ENCODE measurements at regions not wholly inside any gene's neighbourhood (a gene's known extent, or its start where the extent isn't known, plus 50 kb on each side); places are given as distances from the start of the nearest gene placed in this dataset.
"Not testable (repeated sequence)": the region's sequence is repeated elsewhere in the genome, so short reads cannot be mapped to it uniquely, and the experiment has no call there.

GRCh38 chr6:9056556-9056955 is 621.2 kb upstream of the SLC35B3 start:
- no peaks in the 10 kb centered on the region for H3K27me3 Mint-ChIP-seq
- no peak for DNase-seq (ENCODE audit: low spot score in 2 of 2)
- H3K4me3 Mint-ChIP-seq, result no peak overlapping the region
- no peaks in the 10 kb centered on the region for H3K36me3 Mint-ChIP-seq
- H3K27ac Mint-ChIP-seq, result no peak overlapping the region
- H3K9me3 Mint-ChIP-seq, result peaks cover 3% of the 10 kb centered on the region
- no peaks in the 10 kb centered on the region for H3K4me1 Mint-ChIP-seq
- ATAC-seq (ENCODE audit: low read depth), result no peak

- Mint-ChIP-seq H3K4me3 (no peak overlapping the region), H3K4me1 (no peaks in the 10 kb centered on the region), H3K9me3 (peaks cover 4% of the 10 kb centered on the region), H3K27me3 (no peaks in the 10 kb centered on the region), H3K36me3 (no peaks in the 10 kb centered on the region), H3K27ac (no peak overlapping the region)
- no peak for DNase-seq (ENCODE audit: low spot score in 2 of 2)
- ATAC-seq (ENCODE audit: low read depth), result no peak
Measured at GRCh38 chr6:9044426-9044825, 609.1 kb upstream of the SLC35B3 start.

- H3K27ac Mint-ChIP-seq, result no peak overlapping the region
- peaks cover 4% of the 10 kb centered on the region for H3K9me3 Mint-ChIP-seq
- ATAC-seq (ENCODE audit: low read depth), result no peak
- no peaks in the 10 kb centered on the region for H3K4me1 Mint-ChIP-seq
- H3K27me3 Mint-ChIP-seq, result no peaks in the 10 kb centered on the region
- DNase-seq (ENCODE audit: low spot score in 2 of 2), result no peak
- H3K36me3 Mint-ChIP-seq, result no peaks in the 10 kb centered on the region
- no peak overlapping the region for H3K4me3 Mint-ChIP-seq
Measured at GRCh38 chr6:9040718-9041117, 605.4 kb upstream of the SLC35B3 start.

GRCh38 chr6:9039258-9039657 is 603.9 kb upstream of the SLC35B3 start:
- H3K4me1 Mint-ChIP-seq, result no peaks in the 10 kb centered on the region
- DNase-seq (ENCODE audit: low spot score in 2 of 2), result no peak

DNA sequence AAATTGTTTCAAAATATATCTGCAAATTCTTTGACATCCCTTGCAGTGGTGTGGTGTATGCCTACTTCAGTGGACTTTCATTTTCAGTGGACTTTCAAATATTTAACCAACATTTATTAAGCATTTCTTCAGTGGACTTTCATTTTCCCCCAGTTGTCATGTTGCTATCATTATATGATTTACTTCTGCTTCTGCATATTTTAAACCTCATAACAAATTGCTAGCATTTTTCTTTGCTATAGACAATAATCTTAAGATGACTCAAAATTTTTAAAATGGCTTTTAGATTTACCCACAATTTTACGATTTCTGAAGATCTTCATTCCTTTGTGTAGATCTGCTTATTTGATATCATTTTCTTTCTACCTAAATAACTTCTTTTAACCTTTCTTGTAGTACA is 592.7 kb upstream of the SLC35B3 start:
- no peaks in the 10 kb centered on the region for H3K27me3 Mint-ChIP-seq
- peaks cover 7% of the 10 kb centered on the region for H3K9me3 Mint-ChIP-seq
- no peaks in the 10 kb centered on the region for H3K36me3 Mint-ChIP-seq
- no peaks in the 10 kb centered on the region for H3K4me1 Mint-ChIP-seq
- H3K27ac Mint-ChIP-seq, result no peak overlapping the region
- no peak overlapping the region for H3K4me3 Mint-ChIP-seq
- ATAC-seq (ENCODE audit: low read depth) (no peak), DNase-seq (ENCODE audit: low spot score in 2 of 2) (no peak)

More at GRCh38 chr6:9039258-9039657, 603.9 kb upstream of the SLC35B3 start:
- no peak for ATAC-seq (ENCODE audit: low read depth)
- H3K27ac Mint-ChIP-seq, result no peak overlapping the region
- H3K36me3 Mint-ChIP-seq, result no peaks in the 10 kb centered on the region
- peaks cover 5% of the 10 kb centered on the region for H3K9me3 Mint-ChIP-seq
- H3K27me3 Mint-ChIP-seq, result no peaks in the 10 kb centered on the region
- no peak overlapping the region for H3K4me3 Mint-ChIP-seq

- no peak for ATAC-seq (ENCODE audit: low read depth)
- Mint-ChIP-seq H3K4me1 (no peaks in the 10 kb centered on the region), H3K27ac (no peak overlapping the region), H3K4me3 (no peak overlapping the region), H3K27me3 (no peaks in the 10 kb centered on the region), H3K9me3 (peaks cover 10% of the 10 kb centered on the region), H3K36me3 (no peaks in the 10 kb centered on the region)
- no peak for DNase-seq (ENCODE audit: low spot score in 2 of 2)
Measured at GRCh38 chr6:9025796-9026394, 590.5 kb upstream of the SLC35B3 start.

- no peaks in the 10 kb centered on the region for H3K36me3 Mint-ChIP-seq
- no peaks in the 10 kb centered on the region for H3K27me3 Mint-ChIP-seq
- no peak overlapping the region for H3K4me3 Mint-ChIP-seq
- peaks cover 10% of the 10 kb centered on the region for H3K9me3 Mint-ChIP-seq
- H3K4me1 Mint-ChIP-seq, result no peaks in the 10 kb centered on the region
- ATAC-seq (ENCODE audit: low read depth), result no peak
- DNase-seq (ENCODE audit: low spot score in 2 of 2), result no peak
- H3K27ac Mint-ChIP-seq, result no peak overlapping the region
Measured at GRCh38 chr6:9025228-9025627, 589.9 kb upstream of the SLC35B3 start.

DNA sequence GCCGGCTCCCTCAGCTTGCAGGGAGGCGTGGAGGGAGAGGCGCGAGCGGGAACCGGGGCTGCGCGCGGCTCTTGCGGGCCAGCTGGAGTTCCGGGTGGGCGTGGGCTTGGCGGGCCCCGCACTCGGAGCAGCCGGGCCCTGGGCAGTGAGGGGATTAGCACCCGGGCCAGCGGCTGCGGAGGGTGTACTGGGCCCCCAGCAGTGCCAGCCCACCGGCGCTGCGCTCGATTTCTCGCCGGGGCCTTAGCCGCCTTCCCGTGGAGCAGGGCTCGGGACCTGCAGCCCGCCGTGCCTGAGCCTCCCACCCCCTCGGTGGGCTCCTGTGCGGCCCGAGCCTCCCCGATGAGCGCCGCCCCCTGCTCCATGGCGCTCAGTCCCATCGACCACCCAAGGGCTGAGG is 588.9 kb upstream of the SLC35B3 start:
- not testable (repeated sequence) for H3K27ac Mint-ChIP-seq; H3K4me1 Mint-ChIP-seq; ATAC-seq (ENCODE audit: low read depth); H3K36me3 Mint-ChIP-seq; DNase-seq (ENCODE audit: low spot score in 2 of 2); H3K4me3 Mint-ChIP-seq; H3K9me3 Mint-ChIP-seq; H3K27me3 Mint-ChIP-seq

- no peaks in the 10 kb centered on the region for H3K27me3 Mint-ChIP-seq
- H3K4me1 Mint-ChIP-seq, result no peaks in the 10 kb centered on the region
- H3K9me3 Mint-ChIP-seq, result peaks cover 5% of the 10 kb centered on the region
- H3K27ac Mint-ChIP-seq, result no peak overlapping the region
- no peaks in the 10 kb centered on the region for H3K36me3 Mint-ChIP-seq
- no peak for ATAC-seq (ENCODE audit: low read depth)
- no peak for DNase-seq (ENCODE audit: low spot score in 2 of 2)
- no peak overlapping the region for H3K4me3 Mint-ChIP-seq
Measured at GRCh38 chr6:9020001-9020400, 584.7 kb upstream of the SLC35B3 start.

- Mint-ChIP-seq H3K27me3 (peaks cover 3% of the 10 kb centered on the region), H3K4me1 (no peaks in the 10 kb centered on the region), H3K27ac (no peak overlapping the region), H3K4me3 (no peak overlapping the region), H3K9me3 (peaks cover 1% of the 10 kb centered on the region), H3K36me3 (no peaks in the 10 kb centered on the region)
- ATAC-seq (ENCODE audit: low read depth) (no peak), DNase-seq (ENCODE audit: low spot score in 2 of 2) (no peak)
Measured at GRCh38 chr6:9009931-9010330, 574.6 kb upstream of the SLC35B3 start.

DNA sequence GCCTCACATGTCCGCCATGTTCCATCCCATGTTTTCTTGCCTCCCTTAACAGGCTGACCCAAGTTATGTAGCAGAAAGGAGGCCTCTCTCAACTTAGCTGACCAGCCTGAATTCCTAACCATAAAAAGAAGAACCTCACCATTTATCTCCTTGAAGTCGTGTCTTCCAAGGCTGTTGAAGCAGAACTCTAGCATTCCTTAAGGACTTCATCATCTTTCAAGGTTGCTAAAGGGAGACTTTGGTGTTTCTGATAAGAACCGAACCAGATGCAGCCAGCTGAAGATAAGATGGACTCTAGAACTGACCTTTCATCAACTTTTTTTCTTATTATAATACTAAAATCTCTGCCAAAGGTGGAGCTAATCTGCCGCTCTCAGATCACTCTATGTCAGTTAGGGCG is 571.7 kb upstream of the SLC35B3 start:
- H3K4me1 Mint-ChIP-seq, result no peaks in the 10 kb centered on the region
- no peak overlapping the region for H3K4me3 Mint-ChIP-seq
- no peak overlapping the region for H3K27ac Mint-ChIP-seq
- peaks cover 1% of the 10 kb centered on the region for H3K9me3 Mint-ChIP-seq
- no peak for ATAC-seq (ENCODE audit: low read depth)
- no peaks in the 10 kb centered on the region for H3K36me3 Mint-ChIP-seq
- H3K27me3 Mint-ChIP-seq, result peaks cover 3% of the 10 kb centered on the region
- DNase-seq (ENCODE audit: low spot score in 2 of 2), result no peak

- no peak overlapping the region for H3K27ac Mint-ChIP-seq
- no peak for ATAC-seq (ENCODE audit: low read depth)
- DNase-seq (ENCODE audit: low spot score in 2 of 2), result no peak
- H3K9me3 Mint-ChIP-seq, result no peaks in the 10 kb centered on the region
- H3K36me3 Mint-ChIP-seq, result no peaks in the 10 kb centered on the region
- no peaks in the 10 kb centered on the region for H3K4me1 Mint-ChIP-seq
- H3K4me3 Mint-ChIP-seq, result no peak overlapping the region
- H3K27me3 Mint-ChIP-seq, result no peaks in the 10 kb centered on the region
Measured at GRCh38 chr6:9002833-9003232, 567.5 kb upstream of the SLC35B3 start.

- H3K9me3 Mint-ChIP-seq, result peaks cover 2% of the 10 kb centered on the region
- H3K36me3 Mint-ChIP-seq, result no peaks in the 10 kb centered on the region
- no peak overlapping the region for H3K4me3 Mint-ChIP-seq
- no peaks in the 10 kb centered on the region for H3K4me1 Mint-ChIP-seq
- no peaks in the 10 kb centered on the region for H3K27me3 Mint-ChIP-seq
- ATAC-seq (ENCODE audit: low read depth), result no peak
- DNase-seq (ENCODE audit: low spot score in 2 of 2), result no peak
- H3K27ac Mint-ChIP-seq, result no peak overlapping the region
Measured at GRCh38 chr6:8995156-8995555, 559.8 kb upstream of the SLC35B3 start.

DNA sequence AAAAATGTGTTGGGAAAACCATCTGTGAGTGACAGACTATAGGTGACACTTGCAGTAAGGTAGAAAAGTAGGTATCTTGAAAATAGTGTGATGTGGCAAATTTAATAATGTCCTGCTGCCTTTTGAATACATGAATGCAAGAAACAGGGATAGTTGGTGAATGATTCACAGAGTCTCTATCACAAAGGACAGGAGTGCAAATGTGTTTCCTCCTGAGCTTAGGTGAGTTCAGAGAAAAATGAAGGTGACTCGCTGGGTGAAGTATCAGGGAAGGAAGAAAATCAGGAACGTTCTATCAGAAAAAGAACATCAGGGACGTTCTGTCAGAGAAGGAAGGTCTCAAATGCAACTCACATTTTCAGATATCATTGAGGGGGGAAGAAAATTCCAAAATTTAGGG is 557.8 kb upstream of the SLC35B3 start:
- H3K27me3 Mint-ChIP-seq, result no peaks in the 10 kb centered on the region
- no peak overlapping the region for H3K4me3 Mint-ChIP-seq
- DNase-seq (ENCODE audit: low spot score in 2 of 2), result no peak
- no peaks in the 10 kb centered on the region for H3K4me1 Mint-ChIP-seq
- no peak overlapping the region for H3K27ac Mint-ChIP-seq
- peaks cover 2% of the 10 kb centered on the region for H3K9me3 Mint-ChIP-seq
- ATAC-seq (ENCODE audit: low read depth), result no peak
- no peaks in the 10 kb centered on the region for H3K36me3 Mint-ChIP-seq

- Mint-ChIP-seq H3K4me3 (no peak overlapping the region), H3K36me3 (no peaks in the 10 kb centered on the region), H3K27ac (no peak overlapping the region), H3K27me3 (peaks cover 1% of the 10 kb centered on the region), H3K4me1 (no peaks in the 10 kb centered on the region), H3K9me3 (no peaks in the 10 kb centered on the region)
- no peak for ATAC-seq (ENCODE audit: low read depth)
- no peak for DNase-seq (ENCODE audit: low spot score in 2 of 2)
Measured at GRCh38 chr6:8991844-8992243, 556.5 kb upstream of the SLC35B3 start.

Data from memory B cell (primary cell).